ENCODE measurements at regions not wholly inside any gene's neighbourhood (a gene's known extent, or its start where the extent isn't known, plus 50 kb on each side); places are given as distances from the start of the nearest gene placed in this dataset.

DNA sequence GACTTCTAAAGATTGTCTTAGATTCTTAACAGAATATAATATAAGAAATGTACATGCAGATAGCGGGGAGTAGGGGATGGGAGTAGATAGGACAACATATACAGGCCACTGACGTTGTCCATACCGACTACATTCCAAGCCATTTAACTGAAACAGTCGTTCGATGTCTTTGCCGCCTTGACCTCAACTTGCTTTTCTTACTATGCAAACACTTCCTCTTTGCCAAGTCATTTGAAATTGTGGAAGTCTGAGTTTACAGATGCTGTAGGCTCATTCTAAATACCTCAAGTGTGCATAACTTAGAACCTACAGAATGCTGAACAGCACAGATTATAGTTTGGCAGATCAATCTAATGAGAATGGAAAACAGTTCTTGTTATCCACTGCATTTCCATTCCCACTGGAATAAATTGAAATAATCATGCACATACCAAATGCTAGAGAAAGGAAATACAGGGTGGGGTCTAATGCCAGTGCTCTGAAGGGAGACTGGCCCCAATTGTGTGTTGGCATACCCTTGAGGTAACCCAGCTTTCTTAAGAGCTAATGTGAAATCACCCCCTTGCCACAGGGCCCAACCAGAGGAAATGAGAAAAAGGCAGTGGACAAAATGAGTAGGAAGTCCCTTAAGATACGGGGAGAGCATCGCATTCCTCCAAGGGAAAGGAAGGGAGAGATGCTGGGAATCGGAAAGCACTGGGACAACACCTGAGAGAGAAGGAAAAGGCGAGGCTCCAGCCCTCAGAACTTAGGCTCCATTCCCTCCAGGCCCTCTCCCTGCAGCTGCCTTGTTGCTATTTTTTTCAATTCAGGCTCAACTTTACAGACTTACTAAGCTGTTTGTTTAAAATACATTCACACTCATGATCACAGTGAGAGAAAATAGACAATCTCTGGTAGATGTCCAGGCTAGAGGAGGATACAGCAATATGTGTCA lies 380.9 kb upstream of the TMTC1 start:
- no peak for TF ChIP-seq EZH2phosphoT487 (IDR thresholded peaks at IDR 0.05; ENCODE audit: insufficient read depth, low read depth)
- TF ChIP-seq EZH2 (IDR thresholded peaks at IDR 0.05; ENCODE audit: insufficient read depth, poor library complexity, severe bottlenecking) = no peak
